ENCODE measurements at regions not wholly inside any gene's neighbourhood (a gene's known extent, or its start where the extent isn't known, plus 50 kb on each side); places are given as distances from the start of the nearest gene placed in this dataset.

GRCh38 chr18:45381282-45381681, 234.0 kb upstream of the SLC14A2 start:
- no peaks in the 10 kb centered on the region for H4K20me1 ChIP-seq (ENCODE audit: low read length)
- H3K9me2 ChIP-seq (replicated peaks; ENCODE audit: low read length): no peaks in the 10 kb centered on the region
- H3K9ac ChIP-seq (ENCODE audit: low read length): no peak overlapping the region
- POLR2A ChIA-PET (ENCODE audit: unreplicated experiment): no interaction called here
- H3K27ac ChIP-seq (ENCODE audit: low read length): no peak overlapping the region
- H3K36me3 ChIP-seq (ENCODE audit: low read depth, low read length): no peaks in the 10 kb centered on the region
- H3F3A ChIP-seq (ENCODE audit: low read length, unreplicated experiment): no peaks in the 10 kb centered on the region
- CTCF ChIA-PET: no interaction called here
- H3K79me2 ChIP-seq (ENCODE audit: low read length): no peaks in the 10 kb centered on the region
- H3K4me1 ChIP-seq (ENCODE audit: insufficient read depth, low read length): peaks cover 4% of the 10 kb centered on the region; the same call in 1 of the 2 replicates
- no peak overlapping the region for H3K4me3 ChIP-seq (ENCODE audit: low read length)
- no TSS peak for BruUV-seq (replicated peaks)
- no peaks in the 10 kb centered on the region for H3K9me3 ChIP-seq (ENCODE audit: low read length)
- intact Hi-C loops (cut with micrococcal nuclease): loop anchor here (10.0 kb wide), 1 partner anchor 1756 kb away; no protein-coding TSS in a partner anchor
- DNase-seq: no peak
- TF ChIP-seq EZH2 (IDR thresholded peaks at IDR 0.05; ENCODE audit: low read length, unreplicated experiment) (no peak), EZH2phosphoT487 (IDR thresholded peaks at IDR 0.05; ENCODE audit: borderline replicate concordance, low read length) (no peak)
- TF ChIP-seq, protein P1, sequence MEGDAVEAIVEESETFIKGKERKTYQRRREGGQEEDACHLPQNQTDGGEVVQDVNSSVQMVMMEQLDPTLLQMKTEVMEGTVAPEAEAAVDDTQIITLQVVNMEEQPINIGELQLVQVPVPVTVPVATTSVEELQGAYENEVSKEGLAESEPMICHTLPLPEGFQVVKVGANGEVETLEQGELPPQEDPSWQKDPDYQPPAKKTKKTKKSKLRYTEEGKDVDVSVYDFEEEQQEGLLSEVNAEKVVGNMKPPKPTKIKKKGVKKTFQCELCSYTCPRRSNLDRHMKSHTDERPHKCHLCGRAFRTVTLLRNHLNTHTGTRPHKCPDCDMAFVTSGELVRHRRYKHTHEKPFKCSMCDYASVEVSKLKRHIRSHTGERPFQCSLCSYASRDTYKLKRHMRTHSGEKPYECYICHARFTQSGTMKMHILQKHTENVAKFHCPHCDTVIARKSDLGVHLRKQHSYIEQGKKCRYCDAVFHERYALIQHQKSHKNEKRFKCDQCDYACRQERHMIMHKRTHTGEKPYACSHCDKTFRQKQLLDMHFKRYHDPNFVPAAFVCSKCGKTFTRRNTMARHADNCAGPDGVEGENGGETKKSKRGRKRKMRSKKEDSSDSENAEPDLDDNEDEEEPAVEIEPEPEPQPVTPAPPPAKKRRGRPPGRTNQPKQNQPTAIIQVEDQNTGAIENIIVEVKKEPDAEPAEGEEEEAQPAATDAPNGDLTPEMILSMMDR (conservative IDR thresholded peaks at IDR 0.05; ENCODE audit: low read depth, low read length): no peak
- H3K27me3 ChIP-seq (ENCODE audit: low read length): no peaks in the 10 kb centered on the region
- no peak for ATAC-seq
- H2AFZ ChIP-seq (ENCODE audit: low read length): no peak overlapping the region
- H3K4me2 ChIP-seq (ENCODE audit: low read length): no peak overlapping the region

DNA sequence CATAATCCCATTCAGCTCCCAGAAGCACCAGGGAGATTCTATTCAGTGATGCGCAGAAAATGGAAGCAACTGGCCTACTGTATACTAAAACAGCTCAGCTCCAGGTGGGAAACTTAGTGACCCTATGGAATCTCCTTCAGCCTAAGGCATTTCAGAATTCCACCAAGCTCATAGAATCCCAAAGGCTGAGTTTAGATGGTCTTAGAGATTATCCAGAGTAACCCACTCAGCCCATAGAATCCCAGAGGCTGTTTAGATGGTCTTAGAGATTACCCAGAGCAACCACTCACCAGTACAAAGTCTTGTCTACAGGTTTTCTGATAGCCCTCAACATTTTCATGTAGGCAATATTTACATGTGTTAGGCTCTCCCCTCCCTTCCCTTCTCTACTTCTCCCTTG, 232.0 kb upstream of the SLC14A2 start:
- ChIA-PET CTCF (no interaction called here), POLR2A (ENCODE audit: unreplicated experiment) (no interaction called here)
- H3F3A ChIP-seq (ENCODE audit: low read length, unreplicated experiment): no peaks in the 10 kb centered on the region
- no peaks in the 10 kb centered on the region; the same call in 1 of the 2 replicates for H3K4me1 ChIP-seq (ENCODE audit: insufficient read depth, low read length)
- H3K27me3 ChIP-seq (ENCODE audit: low read length): no peaks in the 10 kb centered on the region
- intact Hi-C loops (cut with micrococcal nuclease): loop anchor here (10.0 kb wide), 1 partner anchor 1758 kb away; no protein-coding TSS in a partner anchor
- no peaks in the 10 kb centered on the region for H3K36me3 ChIP-seq (ENCODE audit: low read depth, low read length)
- H4K20me1 ChIP-seq (ENCODE audit: low read length): no peaks in the 10 kb centered on the region
- no TSS peak for BruUV-seq (replicated peaks)
- H3K4me3 ChIP-seq (ENCODE audit: low read length): no peak overlapping the region
- H3K4me2 ChIP-seq (ENCODE audit: low read length): no peak overlapping the region
- ATAC-seq: no peak
- no peak overlapping the region for H3K27ac ChIP-seq (ENCODE audit: low read length)
- H3K9ac ChIP-seq (ENCODE audit: low read length): no peak overlapping the region
- no peaks in the 10 kb centered on the region for H3K9me3 ChIP-seq (ENCODE audit: low read length)
- H3K9me2 ChIP-seq (replicated peaks; ENCODE audit: low read length): no peaks in the 10 kb centered on the region
- DNase-seq: no peak
- H3K79me2 ChIP-seq (ENCODE audit: low read length): no peaks in the 10 kb centered on the region
- TF ChIP-seq EZH2 (IDR thresholded peaks at IDR 0.05; ENCODE audit: low read length, unreplicated experiment): no peak
- TF ChIP-seq, protein P1 (conservative IDR thresholded peaks at IDR 0.05; ENCODE audit: low read depth, low read length): no peak
- TF ChIP-seq EZH2phosphoT487 (IDR thresholded peaks at IDR 0.05; ENCODE audit: borderline replicate concordance, low read length): no peak
- no peak overlapping the region for H2AFZ ChIP-seq (ENCODE audit: low read length)

DNA sequence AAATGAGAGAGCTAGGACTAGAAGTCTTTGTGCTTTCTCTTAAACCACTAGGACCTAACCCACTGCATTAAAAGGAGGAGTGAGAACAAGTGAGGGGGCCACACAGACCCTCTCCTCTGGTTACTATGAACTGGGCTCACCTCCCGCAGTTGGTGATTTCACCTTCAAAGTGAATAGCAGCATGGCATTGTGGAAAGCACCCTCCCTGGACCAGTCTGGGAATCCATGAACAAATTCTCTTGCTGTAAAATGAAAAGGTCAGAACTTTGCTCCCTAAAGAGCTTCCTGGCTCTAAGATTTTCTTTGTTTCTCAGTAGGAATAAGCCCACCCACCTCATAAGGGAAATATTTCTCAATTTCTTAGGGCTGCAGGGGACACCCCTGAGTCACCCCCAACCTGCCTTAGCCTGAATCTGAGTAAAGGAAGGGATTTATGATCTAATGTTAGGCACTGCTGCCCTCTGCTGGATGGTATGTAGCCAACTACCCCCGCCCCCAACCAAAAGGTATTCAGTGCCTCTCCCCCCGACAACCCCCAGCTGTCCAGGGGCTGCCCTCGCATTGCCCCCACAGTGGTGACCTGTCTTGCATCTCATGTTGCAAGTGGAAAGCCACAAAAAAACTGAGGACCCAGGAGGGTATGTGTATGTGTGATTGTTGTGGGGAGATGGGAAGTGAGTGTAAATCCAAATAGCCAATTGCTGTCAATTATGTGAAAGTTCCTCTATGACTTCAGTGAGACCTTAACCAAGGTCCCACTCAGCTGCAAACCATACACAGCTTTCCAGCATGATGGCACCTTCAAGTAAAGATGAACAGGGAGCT, 230.9 kb upstream of the SLC14A2 start:
- Histone ChIP-seq H3K36me3 (ENCODE audit: low read depth, low read length) (no peaks in the 10 kb centered on the region), H3F3A (ENCODE audit: low read length, unreplicated experiment) (no peaks in the 10 kb centered on the region), H3K4me2 (ENCODE audit: low read length) (no peak overlapping the region), H3K27me3 (ENCODE audit: low read length) (no peaks in the 10 kb centered on the region), H2AFZ (ENCODE audit: low read length) (no peak overlapping the region), H3K79me2 (ENCODE audit: low read length) (no peaks in the 10 kb centered on the region), H3K4me1 (ENCODE audit: insufficient read depth, low read length) (no peaks in the 10 kb centered on the region; the same call in 1 of the 2 replicates), H3K4me3 (ENCODE audit: low read length) (no peak overlapping the region), H3K9me3 (ENCODE audit: low read length) (no peaks in the 10 kb centered on the region), H4K20me1 (ENCODE audit: low read length) (no peaks in the 10 kb centered on the region), H3K9ac (ENCODE audit: low read length) (no peak overlapping the region), H3K27ac (ENCODE audit: low read length) (no peak overlapping the region), H3K9me2 (replicated peaks; ENCODE audit: low read length) (no peaks in the 10 kb centered on the region)
- TF ChIP-seq EZH2phosphoT487 (IDR thresholded peaks at IDR 0.05; ENCODE audit: borderline replicate concordance, low read length): no peak
- TF ChIP-seq EZH2 (IDR thresholded peaks at IDR 0.05; ENCODE audit: low read length, unreplicated experiment): no peak
- TF ChIP-seq, protein P1 (conservative IDR thresholded peaks at IDR 0.05; ENCODE audit: low read depth, low read length): peak; percentile 69
- CTCF ChIA-PET: interaction anchor here (0.6 kb wide), 2 partner anchors 55 to 80 kb away, joined by 3 to 7 read pairs; no protein-coding TSS in a partner anchor
- POLR2A ChIA-PET (ENCODE audit: unreplicated experiment): no interaction called here
- no TSS peak for BruUV-seq (replicated peaks)
- intact Hi-C loops (cut with micrococcal nuclease): loop anchor here (1.0 to 10.0 kb wide), 3 partner anchors 109 to 1760 kb away; no protein-coding TSS in a partner anchor
- DNase-seq (peak; percentile 51), ATAC-seq (peak; percentile 46; the same call in 1 of the 2 replicates)

Measured in PC-3 (cell line).